PC-9 (cell line): ENCODE measurements at regions not wholly inside any gene's neighbourhood (a gene's known extent, or its start where the extent isn't known, plus 50 kb on each side); places are given as distances from the start of the nearest gene placed in this dataset.

Experiments
- BruUV-seq: library from RNA; stranded (reverse); fragments of 400-500 nt; replicated peaks from 2 replicates; lab custom pipeline; 2021; lab: Mats Ljungman, UMichigan
- CTCF ChIA-PET: fragments of 300-600 bp; sonication (Branson Sonifier 250); formaldehyde crosslinking; loops from one replicate; lab custom pipeline; 2022; ENCODE audit warnings: antibody characterized with exemption; lab: Charles Lee
- POLR2A ChIA-PET: fragments of 300-600 bp; sonication (Branson Sonifier 250); formaldehyde crosslinking; loops from one replicate; lab custom pipeline; 2022; ENCODE audit warnings: antibody characterized with exemption; ENCODE audit not compliant: unreplicated experiment; lab: Charles Lee
- DNase-seq, 2 experiments: peaks; one replicate each; pipeline versions ENCODE4 v3.0.0 to v3.0.0-alpha.2; 2015 to 2022; ENCODE audit warnings: mixed read lengths in 1 of 2
- H2AFZ ChIP-seq: fragments of 200-600 bp; sonication (generic); 2 replicates; pipeline ENCODE4 v1.8.1; 2017; ENCODE audit warnings: antibody characterized with exemption
- H3F3A ChIP-seq: fragments of 200-600 bp; sonication (generic); 2 replicates; pipeline ENCODE4 v1.8.1; 2017; ENCODE audit warnings: antibody characterized with exemption, mild to moderate bottlenecking, low read depth; ENCODE audit not compliant: insufficient read depth
- H3K27ac ChIP-seq: fragments of 200-600 bp; sonication (generic); 2 replicates; pipeline ENCODE4 v1.6.1; 2016; ENCODE audit warnings: mixed run types
- H3K27me3 ChIP-seq: fragments of 200-600 bp; sonication (generic); 2 replicates; pipeline ENCODE4 v1.6.1; 2016; ENCODE audit warnings: low read depth, mixed run types; ENCODE audit not compliant: insufficient read depth
- H3K36me3 ChIP-seq: fragments of 200-600 bp; sonication (generic); 2 replicates; pipeline ENCODE4 v1.6.1; 2016; ENCODE audit warnings: low read depth, mixed run types
- H3K4me1 ChIP-seq: fragments of 200-600 bp; sonication (generic); replicated peaks from 2 replicates; pipeline ENCODE4 v1.6.1; 2016; ENCODE audit warnings: mixed run types; ENCODE audit not compliant: insufficient read depth
- H3K4me2 ChIP-seq: fragments of 200-600 bp; sonication (generic); 2 replicates; pipeline ENCODE4 v1.6.1; 2017; ENCODE audit warnings: mixed run types
- H3K4me3 ChIP-seq: fragments of 200-600 bp; sonication (generic); 2 replicates; pipeline ENCODE4 v1.6.1; 2016; ENCODE audit warnings: mixed run types
- H3K79me2 ChIP-seq: fragments of 200-600 bp; sonication (generic); 2 replicates; pipeline ENCODE4 v1.6.1; 2017; ENCODE audit warnings: low read depth, mixed run types
- H3K9me2 ChIP-seq: fragments of 200-600 bp; sonication (generic); 2 replicates; pipeline ENCODE4 v1.8.1; 2017; ENCODE audit warnings: mild to moderate bottlenecking; ENCODE audit not compliant: insufficient read depth
- H3K9me3 ChIP-seq: fragments of 200-600 bp; sonication (generic); 2 replicates; pipeline ENCODE4 v1.8.1; 2016; ENCODE audit warnings: low read depth; ENCODE audit not compliant: insufficient read depth
- H4K20me1 ChIP-seq: fragments of 200-600 bp; sonication (generic); 2 replicates; pipeline ENCODE4 v1.8.1; 2017; ENCODE audit not compliant: insufficient read depth
- CTCF ChIP-seq: fragments of 200-600 bp; sonication (generic); conservative IDR thresholded peaks from 2 replicates; pipeline ENCODE4 v1.6.1; 2017; ENCODE audit warnings: mixed run types, antibody characterized with exemption, mild to moderate bottlenecking, moderate library complexity
- EZH2 ChIP-seq: fragments of 200-600 bp; sonication (generic); IDR thresholded peaks from 2 replicates; pipeline ENCODE4 v1.8.0; 2017; ENCODE audit warnings: antibody characterized with exemption, low read depth
- intact Hi-C: fragments of 100-400 bp; cut with micrococcal nuclease; formaldehyde crosslinking; loops from one replicate; pipeline ENCODE4 v1.10.0; 2022; ENCODE audit not compliant: unreplicated experiment

- no peak overlapping the region for H3K4me3 ChIP-seq
- no peaks in the 10 kb centered on the region for H3K27me3 ChIP-seq
- H4K20me1 ChIP-seq, result no peaks in the 10 kb centered on the region
- H3K9me3 ChIP-seq, result peaks cover 5% of the 10 kb centered on the region; the same call in 1 of the 2 replicates
- no peaks in the 10 kb centered on the region for H3K36me3 ChIP-seq
- ChIA-PET POLR2A (no interaction called here), CTCF (no interaction called here)
- BruUV-seq, result no TSS peak
- no peaks in the 10 kb centered on the region for H3K79me2 ChIP-seq
- TF ChIP-seq CTCF, result no peak
- TF ChIP-seq EZH2, result no peak
- H3K9me2 ChIP-seq, result no peaks in the 10 kb centered on the region
- intact Hi-C loops, result no loop called here
- DNase-seq, result no peak
- no peaks in the 10 kb centered on the region for H3K4me1 ChIP-seq
- no peak overlapping the region for H3K4me2 ChIP-seq
- no peaks in the 10 kb centered on the region for H3F3A ChIP-seq
- no peak overlapping the region for H3K27ac ChIP-seq
- H2AFZ ChIP-seq, result no peak overlapping the region
Observed at GRCh38 chr11:106187860-106188456, 110.5 kb downstream of the AASDHPPT start.

GRCh38 chr11:106193956-106194355 lies 116.5 kb downstream of the AASDHPPT start:
- Histone ChIP-seq H3K27me3 (no peaks in the 10 kb centered on the region), H2AFZ (no peak overlapping the region), H3K9me2 (no peaks in the 10 kb centered on the region), H3K4me2 (no peak overlapping the region), H3K4me1 (no peaks in the 10 kb centered on the region), H3F3A (no peaks in the 10 kb centered on the region), H4K20me1 (no peaks in the 10 kb centered on the region), H3K36me3 (no peaks in the 10 kb centered on the region), H3K4me3 (no peak overlapping the region), H3K27ac (no peak overlapping the region), H3K79me2 (no peaks in the 10 kb centered on the region), H3K9me3 (no peaks in the 10 kb centered on the region)
- no peak for DNase-seq
- POLR2A ChIA-PET, result no interaction called here
- CTCF ChIA-PET, result no interaction called here
- intact Hi-C loops, result no loop called here
- TF ChIP-seq EZH2, result no peak
- TF ChIP-seq CTCF, result no peak
- BruUV-seq, result no TSS peak

DNA sequence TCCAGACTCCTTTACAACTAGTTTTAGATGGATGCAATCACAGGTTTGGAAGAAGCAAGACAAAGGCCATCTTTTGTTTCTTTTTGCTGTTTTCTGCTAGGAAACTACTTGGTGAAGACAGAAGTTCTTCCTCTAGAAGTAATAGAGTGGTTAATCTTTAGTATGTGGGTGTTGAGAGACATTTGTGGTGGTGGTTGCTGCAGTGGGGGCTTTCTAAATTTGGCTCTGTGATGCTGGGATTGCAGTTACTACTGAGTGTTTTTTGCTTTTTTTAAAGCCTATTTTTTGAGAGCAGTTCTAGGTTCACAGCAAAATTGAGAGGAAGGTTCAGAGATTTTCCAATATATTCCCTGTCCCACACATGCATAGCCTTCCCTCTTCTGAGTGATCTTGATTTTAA lies 120.0 kb downstream of the AASDHPPT start:
- Histone ChIP-seq H3K4me2 (no peak overlapping the region), H3F3A (no peaks in the 10 kb centered on the region), H3K4me1 (0 out of 2 replicates have a peak, but pooled peaks cover 11% of the 10 kb centered on the region), H3K9me3 (no peaks in the 10 kb centered on the region), H2AFZ (no peak overlapping the region), H3K79me2 (no peaks in the 10 kb centered on the region), H3K9me2 (no peaks in the 10 kb centered on the region), H3K4me3 (no peak overlapping the region), H3K27ac (no peak overlapping the region), H3K36me3 (no peaks in the 10 kb centered on the region), H3K27me3 (no peaks in the 10 kb centered on the region), H4K20me1 (no peaks in the 10 kb centered on the region)
- TF ChIP-seq CTCF, result no peak
- no peak for TF ChIP-seq EZH2
- no peak for DNase-seq
- CTCF ChIA-PET, result no interaction called here
- intact Hi-C loops, result no loop called here
- POLR2A ChIA-PET, result no interaction called here
- BruUV-seq, result no TSS peak
